SK-N-SH (cell line): ENCODE measurements at regions not wholly inside any gene's neighbourhood (a gene's known extent, or its start where the extent isn't known, plus 50 kb on each side); places are given as distances from the start of the nearest gene placed in this dataset.
"Not testable (repeated sequence)": the region's sequence is repeated elsewhere in the genome, so short reads cannot be mapped to it uniquely, and the experiment has no call there.

Source experiments
- CTCF ChIP-seq: fragments of 200-600 bp; sonication (generic); IDR thresholded peaks from 2 replicates; pipeline ENCODE4 v1.6.1; 2017; ENCODE audit warnings: antibody characterized with exemption, mild to moderate bottlenecking, moderate library complexity
- REST ChIP-seq: IDR thresholded peaks from 2 replicates; pipeline ENCODE4 v1.6.1; 2012; ENCODE audit warnings: mild to moderate bottlenecking, low read depth, low read length, moderate library complexity
- USF2 ChIP-seq: fragments of 150-350 bp; IDR thresholded peaks from 2 replicates; pipeline ENCODE4 v1.6.1; 2017; ENCODE audit warnings: antibody characterized with exemption, low read length, low read depth, borderline replicate concordance

DNA sequence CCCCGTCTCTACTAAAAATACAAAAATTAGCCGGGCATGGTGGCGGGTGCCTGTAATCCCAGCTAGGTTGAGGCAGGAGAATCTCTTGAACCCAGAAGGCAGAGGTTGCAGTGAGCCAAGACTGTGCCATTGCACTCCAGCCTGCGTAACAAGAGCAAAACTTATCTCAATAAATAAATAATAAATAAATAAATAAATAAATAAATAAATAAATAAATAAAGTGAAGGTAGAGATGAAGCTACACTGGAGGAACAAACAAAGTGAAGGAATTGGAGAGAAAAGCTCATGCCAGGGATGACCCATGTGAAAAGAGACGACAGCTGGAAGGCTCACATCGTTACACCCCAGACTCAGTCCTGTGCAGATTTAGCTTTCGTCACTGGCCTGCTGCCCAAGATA lies 157.3 kb upstream of the ARHGAP28 start:
- TF ChIP-seq CTCF, USF2, REST: not testable (repeated sequence)
